ENCODE measurements at regions not wholly inside any gene's neighbourhood (a gene's known extent, or its start where the extent isn't known, plus 50 kb on each side); places are given as distances from the start of the nearest gene placed in this dataset.

DNA sequence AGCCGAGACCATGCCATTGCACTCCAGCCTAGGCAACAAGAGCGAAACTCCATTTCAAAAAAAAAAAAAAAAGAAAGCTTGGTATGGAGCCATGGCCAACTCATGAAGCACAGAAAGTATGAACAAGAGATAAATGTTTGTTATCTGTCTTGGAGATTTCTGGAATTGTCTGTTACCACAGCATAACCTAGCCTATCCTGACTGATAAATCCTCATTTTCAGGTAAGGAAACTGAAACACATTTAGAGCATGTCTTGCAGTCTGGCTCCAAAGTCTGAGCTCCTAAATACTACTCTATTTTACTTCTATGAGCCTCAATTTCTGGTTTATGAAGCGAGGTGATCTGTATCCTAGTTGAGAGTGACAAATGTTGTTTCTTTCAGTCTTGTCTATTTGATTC is 68.3 kb upstream of the SLC44A1 start:
- Histone ChIP-seq H3K9ac (ENCODE audit: low read length) (no peak overlapping the region), H3K9me3 (ENCODE audit: insufficient read depth, low read length) (no peaks in the 10 kb centered on the region), H3K79me2 (ENCODE audit: low read length) (no peaks in the 10 kb centered on the region), H3K27me3 (ENCODE audit: low read depth, low read length) (no peaks in the 10 kb centered on the region), H3K27ac (ENCODE audit: low read length) (no peak overlapping the region), H3K36me3 (replicated peaks; ENCODE audit: low read depth, low read length) (no peaks in the 10 kb centered on the region), H2AFZ (ENCODE audit: low read depth, low read length) (no peak overlapping the region), H3K4me3 (ENCODE audit: low read length) (no peak overlapping the region), H3K4me2 (ENCODE audit: low read length) (no peak overlapping the region), H4K20me1 (ENCODE audit: insufficient read depth, low read length) (no peaks in the 10 kb centered on the region), H3K4me1 (ENCODE audit: low read length) (peaks cover 4% of the 10 kb centered on the region; the same call in 1 of the 2 replicates)
- TF ChIP-seq, protein P1, sequence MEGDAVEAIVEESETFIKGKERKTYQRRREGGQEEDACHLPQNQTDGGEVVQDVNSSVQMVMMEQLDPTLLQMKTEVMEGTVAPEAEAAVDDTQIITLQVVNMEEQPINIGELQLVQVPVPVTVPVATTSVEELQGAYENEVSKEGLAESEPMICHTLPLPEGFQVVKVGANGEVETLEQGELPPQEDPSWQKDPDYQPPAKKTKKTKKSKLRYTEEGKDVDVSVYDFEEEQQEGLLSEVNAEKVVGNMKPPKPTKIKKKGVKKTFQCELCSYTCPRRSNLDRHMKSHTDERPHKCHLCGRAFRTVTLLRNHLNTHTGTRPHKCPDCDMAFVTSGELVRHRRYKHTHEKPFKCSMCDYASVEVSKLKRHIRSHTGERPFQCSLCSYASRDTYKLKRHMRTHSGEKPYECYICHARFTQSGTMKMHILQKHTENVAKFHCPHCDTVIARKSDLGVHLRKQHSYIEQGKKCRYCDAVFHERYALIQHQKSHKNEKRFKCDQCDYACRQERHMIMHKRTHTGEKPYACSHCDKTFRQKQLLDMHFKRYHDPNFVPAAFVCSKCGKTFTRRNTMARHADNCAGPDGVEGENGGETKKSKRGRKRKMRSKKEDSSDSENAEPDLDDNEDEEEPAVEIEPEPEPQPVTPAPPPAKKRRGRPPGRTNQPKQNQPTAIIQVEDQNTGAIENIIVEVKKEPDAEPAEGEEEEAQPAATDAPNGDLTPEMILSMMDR (IDR thresholded peaks at IDR 0.05; ENCODE audit: low read depth, low read length), result no peak
- no peak for TF ChIP-seq EZH2phosphoT487 (IDR thresholded peaks at IDR 0.05; ENCODE audit: low read depth)

DNA sequence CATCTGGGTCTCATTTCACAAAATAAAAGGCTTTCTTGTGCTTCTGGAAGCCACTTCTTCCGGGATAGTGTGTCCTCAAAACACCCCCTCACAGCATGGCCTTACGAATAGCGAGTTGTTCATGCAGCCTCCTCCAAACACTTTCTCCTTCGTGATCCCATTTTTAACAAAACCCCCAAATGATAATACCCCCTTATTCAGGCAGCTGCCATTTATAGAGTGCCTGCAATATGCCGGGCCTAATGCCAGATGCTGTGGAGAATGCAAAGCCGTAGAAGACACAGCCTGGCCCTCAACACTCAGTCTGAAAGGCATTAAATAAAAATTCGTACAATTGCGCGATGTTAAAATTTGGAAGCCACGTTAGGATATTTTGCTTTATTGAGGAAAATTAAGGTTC is 66.4 kb upstream of the SLC44A1 start:
- peaks cover 5% of the 10 kb centered on the region; the same call in 1 of the 2 replicates for H3K4me1 ChIP-seq (ENCODE audit: low read length)
- TF ChIP-seq, protein P1 (IDR thresholded peaks at IDR 0.05; ENCODE audit: low read depth, low read length), result no peak
- TF ChIP-seq EZH2phosphoT487 (IDR thresholded peaks at IDR 0.05; ENCODE audit: low read depth), result no peak
- no peaks in the 10 kb centered on the region for H3K79me2 ChIP-seq (ENCODE audit: low read length)
- no peak overlapping the region for H3K4me2 ChIP-seq (ENCODE audit: low read length)
- H3K27ac ChIP-seq (ENCODE audit: low read length), result no peak overlapping the region
- H3K9me3 ChIP-seq (ENCODE audit: insufficient read depth, low read length), result no peaks in the 10 kb centered on the region
- H3K27me3 ChIP-seq (ENCODE audit: low read depth, low read length), result no peaks in the 10 kb centered on the region
- H3K9ac ChIP-seq (ENCODE audit: low read length), result no peak overlapping the region
- no peak overlapping the region for H3K4me3 ChIP-seq (ENCODE audit: low read length)
- H4K20me1 ChIP-seq (ENCODE audit: insufficient read depth, low read length), result no peaks in the 10 kb centered on the region
- H3K36me3 ChIP-seq (replicated peaks; ENCODE audit: low read depth, low read length), result no peaks in the 10 kb centered on the region
- no peak overlapping the region for H2AFZ ChIP-seq (ENCODE audit: low read depth, low read length)

DNA sequence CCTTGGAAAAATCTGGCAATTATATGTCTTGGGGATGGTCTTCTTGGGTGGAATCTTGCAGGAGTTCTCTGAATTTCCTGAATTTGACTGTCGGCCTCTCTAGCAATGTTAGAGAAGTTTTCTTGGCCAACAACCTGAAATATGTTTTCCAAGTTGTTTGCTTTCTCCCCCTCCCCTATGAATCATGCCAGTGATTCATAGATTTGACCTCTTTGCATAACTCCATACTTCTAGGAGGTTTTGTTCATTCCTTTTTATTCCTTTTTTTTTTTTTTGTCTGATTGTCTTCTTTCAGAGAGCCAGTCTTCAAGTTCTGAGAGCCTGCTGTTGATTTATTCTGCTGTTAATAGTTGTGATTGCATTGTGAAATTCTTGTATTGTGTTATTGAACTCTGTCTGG is 56.7 kb upstream of the SLC44A1 start:
- Histone ChIP-seq H3K9me3 (ENCODE audit: insufficient read depth, low read length) (no peaks in the 10 kb centered on the region), H3K4me2 (ENCODE audit: low read length) (no peak overlapping the region), H3K36me3 (replicated peaks; ENCODE audit: low read depth, low read length) (no peaks in the 10 kb centered on the region), H3K4me1 (ENCODE audit: low read length) (peaks cover 12% of the 10 kb centered on the region), H3K27me3 (ENCODE audit: low read depth, low read length) (peaks cover 23% of the 10 kb centered on the region), H3K9ac (ENCODE audit: low read length) (no peak overlapping the region), H4K20me1 (ENCODE audit: insufficient read depth, low read length) (no peaks in the 10 kb centered on the region), H3K27ac (ENCODE audit: low read length) (no peak overlapping the region), H2AFZ (ENCODE audit: low read depth, low read length) (no peak overlapping the region), H3K4me3 (ENCODE audit: low read length) (no peak overlapping the region), H3K79me2 (ENCODE audit: low read length) (no peaks in the 10 kb centered on the region)
- TF ChIP-seq, protein P1 (IDR thresholded peaks at IDR 0.05; ENCODE audit: low read depth, low read length), result no peak

DNA sequence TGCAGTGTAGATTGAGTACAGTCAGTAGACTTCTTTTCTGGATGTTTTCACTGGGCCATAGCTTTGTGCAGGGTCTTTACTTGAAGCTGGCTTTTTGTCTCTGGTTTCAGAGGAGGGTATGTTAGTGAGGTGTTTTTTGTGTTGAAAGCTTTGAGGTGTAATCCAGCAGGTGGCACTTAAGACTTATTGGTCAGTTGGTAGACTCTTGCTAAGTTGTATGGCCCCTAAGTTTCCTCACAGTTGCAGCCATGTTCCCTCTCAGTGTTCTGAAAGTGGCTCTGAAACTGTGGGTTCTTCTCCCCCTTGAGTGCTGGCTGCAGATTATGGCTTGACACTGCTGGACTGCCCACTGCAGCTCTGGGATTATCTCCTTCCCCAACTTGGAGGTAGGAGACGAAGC is 55.7 kb upstream of the SLC44A1 start:
- no peak overlapping the region for H3K27ac ChIP-seq (ENCODE audit: low read length)
- no peak overlapping the region for H3K9ac ChIP-seq (ENCODE audit: low read length)
- no peaks in the 10 kb centered on the region for H3K36me3 ChIP-seq (replicated peaks; ENCODE audit: low read depth, low read length)
- no peaks in the 10 kb centered on the region for H3K9me3 ChIP-seq (ENCODE audit: insufficient read depth, low read length)
- TF ChIP-seq, protein P1 (IDR thresholded peaks at IDR 0.05; ENCODE audit: low read depth, low read length), result no peak; the same call in 1 of the 2 replicates
- TF ChIP-seq EZH2phosphoT487 (IDR thresholded peaks at IDR 0.05; ENCODE audit: low read depth), result no peak
- H3K79me2 ChIP-seq (ENCODE audit: low read length), result no peaks in the 10 kb centered on the region
- H4K20me1 ChIP-seq (ENCODE audit: insufficient read depth, low read length), result no peaks in the 10 kb centered on the region
- no peak overlapping the region for H2AFZ ChIP-seq (ENCODE audit: low read depth, low read length)
- peaks cover 12% of the 10 kb centered on the region for H3K4me1 ChIP-seq (ENCODE audit: low read length)
- H3K27me3 ChIP-seq (ENCODE audit: low read depth, low read length), result peaks cover 31% of the 10 kb centered on the region
- H3K4me3 ChIP-seq (ENCODE audit: low read length), result no peak overlapping the region
- H3K4me2 ChIP-seq (ENCODE audit: low read length), result no peak overlapping the region
